HEK293 (cell line): ENCODE measurements at regions not wholly inside any gene's neighbourhood (a gene's known extent, or its start where the extent isn't known, plus 50 kb on each side); places are given as distances from the start of the nearest gene placed in this dataset.

Source experiments
- BCL11A ChIP-seq: fragments of 450-650 bp; formaldehyde crosslinking; IDR thresholded peaks from 2 replicates; pipeline ENCODE4 v1.5.1; 2016; ENCODE audit warnings: low read depth, missing biosample characterization, missing genetic modification characterization
- CTCF ChIP-seq: fragments of 450-650 bp; formaldehyde crosslinking; IDR thresholded peaks from 2 replicates; pipeline ENCODE4 v1.5.1; 2016; ENCODE audit warnings: missing biosample characterization, missing genetic modification characterization
- GLI4 ChIP-seq: fragments of 450-650 bp; formaldehyde crosslinking; IDR thresholded peaks from 2 replicates; pipeline ENCODE4 v1.5.1; 2016; ENCODE audit warnings: missing biosample characterization, missing genetic modification characterization
- KLF10 ChIP-seq: fragments of 450-650 bp; IDR thresholded peaks from 2 replicates; pipeline ENCODE4 v1.5.1; 2018; ENCODE audit warnings: missing biosample characterization, mild to moderate bottlenecking, missing genetic modification characterization
- MYNN ChIP-seq: fragments of 450-650 bp; formaldehyde crosslinking; IDR thresholded peaks from 2 replicates; pipeline ENCODE4 v1.5.1; 2016; ENCODE audit warnings: missing biosample characterization, missing genetic modification characterization, borderline replicate concordance
- SP2 ChIP-seq: fragments of 450-650 bp; formaldehyde crosslinking; IDR thresholded peaks from 2 replicates; pipeline ENCODE4 v1.5.1; 2016; ENCODE audit warnings: missing biosample characterization, missing genetic modification characterization
- ZIC2 ChIP-seq: fragments of 450-650 bp; formaldehyde crosslinking; IDR thresholded peaks from 2 replicates; pipeline ENCODE4 v1.5.1; 2016; ENCODE audit warnings: missing biosample characterization, missing genetic modification characterization
- ZNF148 ChIP-seq: fragments of 450-650 bp; formaldehyde crosslinking; IDR thresholded peaks from 2 replicates; pipeline ENCODE4 v1.5.0; 2017; ENCODE audit warnings: missing biosample characterization, missing genetic modification characterization, borderline replicate concordance
- ZNF223 ChIP-seq: fragments of 450-650 bp; formaldehyde crosslinking; IDR thresholded peaks from 2 replicates; pipeline ENCODE4 v1.5.1; 2016; ENCODE audit warnings: missing biosample characterization, missing genetic modification characterization
- ZNF449 ChIP-seq: fragments of 450-650 bp; formaldehyde crosslinking; IDR thresholded peaks from 2 replicates; pipeline ENCODE4 v1.5.1; 2017; ENCODE audit warnings: missing biosample characterization, mild to moderate bottlenecking, missing genetic modification characterization, moderate library complexity
- ZNF558 ChIP-seq: fragments of 450-650 bp; formaldehyde crosslinking; IDR thresholded peaks from 2 replicates; pipeline ENCODE4 v1.5.1; 2016; ENCODE audit warnings: missing biosample characterization, missing genetic modification characterization
- ZNF654 ChIP-seq: fragments of 450-650 bp; formaldehyde crosslinking; IDR thresholded peaks from 2 replicates; pipeline ENCODE4 v1.5.1; 2016; ENCODE audit warnings: low read depth, missing biosample characterization, missing genetic modification characterization

- no peak for TF ChIP-seq ZNF558
- TF ChIP-seq CTCF (tag by site-specific recombination), result no peak
- no peak for TF ChIP-seq ZNF148 (tag by site-specific recombination)
- TF ChIP-seq SP2 (tag by site-specific recombination), result no peak
- TF ChIP-seq KLF10 (tag by site-specific recombination), result no peak
- TF ChIP-seq ZNF654 (tag by site-specific recombination), result no peak
- TF ChIP-seq ZNF449, result no peak
- no peak for TF ChIP-seq GLI4
- no peak for TF ChIP-seq ZIC2 (tag by site-specific recombination)
- no peak for TF ChIP-seq BCL11A (tag by site-specific recombination)
- no peak for TF ChIP-seq MYNN (tag by site-specific recombination)
- no peak for TF ChIP-seq ZNF223 (tag by site-specific recombination)
Measured at GRCh38 chr2:138269765-138270164, 231.8 kb upstream of the SPOPL start.
